ENCODE measurements at regions not wholly inside any gene's neighbourhood (a gene's known extent, or its start where the extent isn't known, plus 50 kb on each side); places are given as distances from the start of the nearest gene placed in this dataset.

DNA sequence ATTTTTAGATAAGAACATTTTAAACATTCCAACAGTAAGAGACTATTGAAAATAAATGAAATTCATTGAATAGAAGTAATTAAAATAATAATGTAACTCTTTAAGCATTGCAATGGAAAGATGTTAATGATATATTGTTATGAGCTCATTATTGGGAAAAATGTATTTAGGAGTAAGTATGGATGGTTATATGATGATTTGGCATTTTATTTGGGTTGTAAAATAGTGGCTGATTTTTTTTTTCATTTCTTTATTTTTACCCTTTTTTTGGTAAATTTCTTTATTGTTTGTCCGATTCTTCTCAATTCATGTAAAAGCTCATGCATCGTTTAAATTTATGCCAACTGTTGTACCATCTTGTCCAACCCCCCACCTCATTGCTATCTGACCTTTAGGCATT lies 539.9 kb downstream of the HS3ST4 start:
- Histone ChIP-seq H3K27ac (ENCODE audit: low read depth, low read length, poor library complexity, severe bottlenecking) (no peak overlapping the region), H3K36me3 (ENCODE audit: insufficient read depth, low read length, poor library complexity, severe bottlenecking) (no peaks in the 10 kb centered on the region), H3K27me3 (replicated peaks; ENCODE audit: insufficient read depth, low read depth, low read length, poor library complexity) (no peaks in the 10 kb centered on the region), H3K4me3 (ENCODE audit: low read depth, low read length, poor library complexity, severe bottlenecking) (no peak overlapping the region), H3K9me3 (ENCODE audit: low read depth, low read length, poor library complexity, severe bottlenecking) (no peaks in the 10 kb centered on the region), H3K4me1 (ENCODE audit: insufficient read depth, low read length, poor library complexity, severe bottlenecking) (no peaks in the 10 kb centered on the region)
- POLR2A ChIA-PET (ENCODE audit: low non-redundant PET): no interaction called here
- intact Hi-C loops (cut with micrococcal nuclease; ENCODE audit: unreplicated experiment): no loop called here
- BruUV-seq (replicated peaks): no TSS peak
- no peak for DNase-seq (ENCODE audit: low spot score)
- CTCF ChIA-PET: no interaction called here
- TF ChIP-seq CTCF (conservative IDR thresholded peaks at IDR 0.05; ENCODE audit: low read depth, low read length) (no peak), EZH2 (IDR thresholded peaks at IDR 0.05; ENCODE audit: borderline replicate concordance, low read depth, low read length, poor library complexity, severe bottlenecking) (no peak)

DNA sequence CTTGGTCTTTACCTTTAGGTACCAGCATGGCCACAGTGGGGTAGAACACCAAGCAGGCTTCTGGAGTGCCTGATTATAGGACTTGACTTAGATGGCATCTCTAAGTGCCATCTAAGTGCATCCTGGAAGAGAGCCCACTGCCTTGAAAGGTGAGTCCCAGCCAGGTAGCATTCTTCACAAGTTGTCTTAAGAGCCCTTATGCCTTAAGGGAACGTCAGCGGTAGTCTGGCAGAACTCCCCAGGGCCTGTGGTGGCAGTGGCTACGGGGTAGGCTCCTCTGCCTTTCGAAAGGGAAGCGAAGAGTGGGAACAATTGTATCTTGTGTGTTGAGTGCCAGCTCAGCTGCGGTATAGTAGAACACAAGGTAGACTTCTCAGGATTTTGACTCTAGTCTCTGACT lies 549.0 kb downstream of the HS3ST4 start:
- DNase-seq (ENCODE audit: low spot score): no peak
- Histone ChIP-seq H3K4me3 (ENCODE audit: low read depth, low read length, poor library complexity, severe bottlenecking) (no peak overlapping the region), H3K36me3 (ENCODE audit: insufficient read depth, low read length, poor library complexity, severe bottlenecking) (no peaks in the 10 kb centered on the region), H3K9me3 (ENCODE audit: low read depth, low read length, poor library complexity, severe bottlenecking) (peaks cover 5% of the 10 kb centered on the region), H3K4me1 (ENCODE audit: insufficient read depth, low read length, poor library complexity, severe bottlenecking) (no peaks in the 10 kb centered on the region), H3K27me3 (replicated peaks; ENCODE audit: insufficient read depth, low read depth, low read length, poor library complexity) (peaks cover 7% of the 10 kb centered on the region), H3K27ac (ENCODE audit: low read depth, low read length, poor library complexity, severe bottlenecking) (no peak overlapping the region)
- intact Hi-C loops (cut with micrococcal nuclease; ENCODE audit: unreplicated experiment): no loop called here
- ChIA-PET POLR2A (ENCODE audit: low non-redundant PET) (no interaction called here), CTCF (no interaction called here)
- no TSS peak for BruUV-seq (replicated peaks)
- TF ChIP-seq CTCF (conservative IDR thresholded peaks at IDR 0.05; ENCODE audit: low read depth, low read length) (no peak), EZH2 (IDR thresholded peaks at IDR 0.05; ENCODE audit: borderline replicate concordance, low read depth, low read length, poor library complexity, severe bottlenecking) (no peak)

DNA sequence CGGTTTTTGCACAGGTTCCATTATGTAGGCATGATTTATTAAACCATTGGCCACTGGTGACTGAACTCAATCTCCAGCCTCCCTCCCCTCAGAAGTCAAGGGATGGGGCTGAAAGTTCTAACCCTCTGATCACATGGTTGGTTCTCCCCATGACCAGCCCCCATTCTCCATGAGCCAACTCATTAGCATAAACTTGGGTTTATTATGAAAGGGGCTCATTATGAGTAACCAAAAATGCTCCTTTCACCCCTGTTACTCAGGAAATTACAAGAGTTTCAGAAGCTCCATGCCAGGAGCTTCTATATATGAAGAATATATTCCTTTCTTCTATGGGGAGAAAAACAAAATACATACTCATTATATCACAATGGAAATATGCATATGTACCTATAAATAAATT lies 555.3 kb downstream of the HS3ST4 start:
- H3K36me3 ChIP-seq (ENCODE audit: insufficient read depth, low read length, poor library complexity, severe bottlenecking): no peaks in the 10 kb centered on the region
- no peaks in the 10 kb centered on the region for H3K4me1 ChIP-seq (ENCODE audit: insufficient read depth, low read length, poor library complexity, severe bottlenecking)
- CTCF ChIA-PET: no interaction called here
- intact Hi-C loops (cut with micrococcal nuclease; ENCODE audit: unreplicated experiment): no loop called here
- peaks cover 7% of the 10 kb centered on the region for H3K9me3 ChIP-seq (ENCODE audit: low read depth, low read length, poor library complexity, severe bottlenecking)
- DNase-seq (ENCODE audit: low spot score): no peak
- H3K27ac ChIP-seq (ENCODE audit: low read depth, low read length, poor library complexity, severe bottlenecking): no peak overlapping the region
- TF ChIP-seq EZH2 (IDR thresholded peaks at IDR 0.05; ENCODE audit: borderline replicate concordance, low read depth, low read length, poor library complexity, severe bottlenecking) (no peak), CTCF (conservative IDR thresholded peaks at IDR 0.05; ENCODE audit: low read depth, low read length) (no peak)
- BruUV-seq (replicated peaks): no TSS peak
- H3K4me3 ChIP-seq (ENCODE audit: low read depth, low read length, poor library complexity, severe bottlenecking): no peak overlapping the region
- POLR2A ChIA-PET (ENCODE audit: low non-redundant PET): no interaction called here
- no peaks in the 10 kb centered on the region for H3K27me3 ChIP-seq (replicated peaks; ENCODE audit: insufficient read depth, low read depth, low read length, poor library complexity)
